ENCODE measurements at regions not wholly inside any gene's neighbourhood (a gene's known extent, or its start where the extent isn't known, plus 50 kb on each side); places are given as distances from the start of the nearest gene placed in this dataset.
A peak's percentile ranks its signal among the peaks of the same experiment; 100 is the strongest.
"Not testable (repeated sequence)": the region's sequence is repeated elsewhere in the genome, so short reads cannot be mapped to it uniquely, and the experiment has no call there.

DNA sequence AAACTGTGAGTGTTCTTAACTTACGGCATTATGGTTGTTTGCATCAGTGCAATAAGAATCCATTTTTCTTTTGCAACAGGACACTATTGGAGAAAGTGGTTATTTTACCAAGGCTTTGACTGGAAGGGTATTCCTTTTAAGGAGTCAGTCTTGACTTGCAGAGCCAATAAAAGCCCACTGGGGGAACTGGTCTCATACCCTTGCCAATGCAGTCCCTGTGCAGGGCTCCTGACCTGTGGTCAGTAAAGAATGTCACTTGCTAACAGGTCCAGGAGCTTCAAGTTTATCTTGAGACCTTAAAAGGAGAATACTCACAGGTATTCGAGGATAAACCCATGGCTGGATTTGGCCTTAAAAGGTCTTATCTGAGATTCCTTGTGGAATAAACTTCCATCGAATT lies 227.8 kb upstream of the GBE1 start:
- no peak for DNase-seq
- in situ Hi-C loops (cut with MboI; ENCODE audit: low pct_unique_long_range_greater_than_20kb, low sequenced_read_pairs), result no loop called here

DNA sequence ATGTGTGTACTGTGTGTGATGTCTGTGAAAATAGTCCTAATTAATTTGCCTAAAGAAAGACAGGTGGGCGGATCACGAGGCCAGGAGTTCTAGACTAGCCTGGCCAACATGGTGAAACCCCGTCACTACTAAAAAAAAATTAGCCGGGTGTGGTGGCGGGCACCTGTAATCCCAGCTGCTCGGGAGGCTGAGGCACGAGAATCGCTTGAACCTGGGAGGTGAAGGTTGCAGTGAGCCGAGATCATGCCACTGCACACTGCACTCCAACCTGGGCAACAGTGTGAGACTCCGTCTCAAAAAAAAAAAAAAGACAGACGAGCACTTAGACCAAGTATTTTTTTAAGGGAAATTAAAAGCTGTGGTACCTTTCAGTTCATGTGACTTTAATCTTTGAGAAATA lies 226.0 kb upstream of the GBE1 start:
- DNase-seq; in situ Hi-C loops (cut with MboI; ENCODE audit: low pct_unique_long_range_greater_than_20kb, low sequenced_read_pairs): not testable (repeated sequence)

DNA sequence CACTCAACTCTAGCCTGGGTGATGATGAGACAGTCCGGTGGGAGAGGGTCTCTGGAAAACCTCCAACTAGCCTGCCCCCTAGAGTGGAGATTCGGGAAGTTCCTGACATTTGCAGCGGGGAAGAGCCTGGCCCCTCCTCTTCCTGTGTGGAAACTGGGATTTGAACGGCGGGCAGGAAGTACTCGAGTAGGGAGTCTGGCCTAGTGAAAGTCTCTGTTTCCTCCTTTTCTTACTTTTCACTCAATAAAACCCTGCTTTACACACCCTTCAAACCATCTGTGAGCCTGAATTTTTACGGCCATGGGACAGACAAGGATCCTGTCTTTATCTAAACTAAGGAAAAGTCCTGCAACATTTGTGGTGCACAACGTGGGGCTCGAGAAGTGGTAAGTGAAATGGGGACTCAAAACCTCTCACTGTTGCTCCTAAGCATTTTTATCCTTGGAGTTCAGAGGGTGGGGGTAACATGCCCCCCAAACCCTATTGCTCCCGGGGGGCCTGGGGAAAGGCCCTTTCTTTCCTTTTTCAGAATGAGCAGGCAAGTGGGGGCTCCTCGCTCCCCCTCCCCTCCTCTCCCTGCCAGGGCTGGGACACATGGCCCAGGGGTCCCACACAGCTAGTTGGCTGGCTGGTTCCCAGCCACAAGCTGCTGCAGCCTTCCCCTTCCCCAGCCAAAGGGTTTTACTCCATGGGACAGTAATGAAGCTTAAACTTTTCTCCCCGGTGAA lies 224.7 kb upstream of the GBE1 start:
- in situ Hi-C loops (cut with MboI; ENCODE audit: low pct_unique_long_range_greater_than_20kb, low sequenced_read_pairs), result no loop called here
- peak; percentile 1 for DNase-seq

DNA sequence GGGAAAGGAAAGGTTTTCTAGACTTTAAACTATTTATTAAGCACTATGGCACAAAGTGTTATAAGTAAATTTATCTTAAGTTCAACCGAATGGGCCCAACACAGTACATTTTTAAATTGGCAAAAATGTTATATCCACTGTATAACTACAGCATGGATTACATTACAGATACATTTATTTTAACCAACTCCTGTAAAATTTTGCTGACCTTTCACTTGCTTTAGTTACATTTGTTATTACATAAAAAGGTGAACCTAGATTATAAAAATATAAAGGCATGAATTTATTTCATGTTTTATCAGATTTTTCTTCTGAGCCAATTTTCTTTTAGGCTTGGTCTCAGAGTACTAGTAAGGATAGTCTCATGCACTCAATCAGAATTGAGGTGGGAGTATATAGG lies 221.9 kb upstream of the GBE1 start:
- no peak for DNase-seq
- in situ Hi-C loops (cut with MboI; ENCODE audit: low pct_unique_long_range_greater_than_20kb, low sequenced_read_pairs), result no loop called here

- in situ Hi-C loops (cut with MboI; ENCODE audit: low pct_unique_long_range_greater_than_20kb, low sequenced_read_pairs), result no loop called here
- no peak for DNase-seq
These were observed 219.4 kb upstream of the GBE1 start for GRCh38 chr3:81980596-81981494.

DNA sequence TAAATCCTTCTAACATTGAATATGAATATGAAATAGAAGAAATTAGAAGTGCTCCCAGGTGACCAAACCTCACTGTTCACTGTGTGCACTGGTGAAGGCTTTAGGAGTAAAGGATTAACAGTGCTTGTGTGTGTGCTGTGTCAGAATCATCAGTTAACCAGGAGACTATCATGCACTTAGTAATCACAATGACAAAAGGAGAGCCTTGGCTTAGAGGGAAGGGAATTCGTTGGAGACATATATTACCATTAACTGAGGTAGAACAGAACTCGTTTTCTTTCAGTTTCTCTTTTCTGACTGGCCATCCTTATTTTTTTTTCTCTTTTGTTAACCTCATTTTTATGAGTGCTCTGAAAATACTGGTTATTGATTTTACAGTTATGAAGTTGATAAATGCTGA lies 213.3 kb upstream of the GBE1 start:
- in situ Hi-C loops (cut with MboI; ENCODE audit: low pct_unique_long_range_greater_than_20kb, low sequenced_read_pairs), result no loop called here
- no peak for DNase-seq

DNA sequence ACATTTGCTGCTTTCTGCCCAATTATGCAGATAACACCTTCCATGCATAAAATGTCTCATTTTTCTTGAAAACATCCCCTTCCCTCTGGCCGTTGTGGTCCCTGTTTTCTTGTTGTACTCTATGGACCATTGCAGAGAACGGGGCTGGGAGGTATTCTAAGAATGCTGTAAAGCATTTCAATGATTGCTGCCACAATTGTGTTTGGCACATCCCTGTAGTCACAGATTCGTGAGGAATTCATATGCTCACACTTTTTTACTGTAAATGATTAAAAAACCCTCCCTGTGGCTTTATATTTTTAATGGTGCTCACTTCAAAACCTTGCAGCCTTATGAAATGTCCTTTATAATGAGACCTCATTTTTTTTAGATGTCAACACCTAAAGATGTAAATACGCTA lies 207.2 kb upstream of the GBE1 start:
- DNase-seq, result no peak
- in situ Hi-C loops (cut with MboI; ENCODE audit: low pct_unique_long_range_greater_than_20kb, low sequenced_read_pairs), result no loop called here

DNA sequence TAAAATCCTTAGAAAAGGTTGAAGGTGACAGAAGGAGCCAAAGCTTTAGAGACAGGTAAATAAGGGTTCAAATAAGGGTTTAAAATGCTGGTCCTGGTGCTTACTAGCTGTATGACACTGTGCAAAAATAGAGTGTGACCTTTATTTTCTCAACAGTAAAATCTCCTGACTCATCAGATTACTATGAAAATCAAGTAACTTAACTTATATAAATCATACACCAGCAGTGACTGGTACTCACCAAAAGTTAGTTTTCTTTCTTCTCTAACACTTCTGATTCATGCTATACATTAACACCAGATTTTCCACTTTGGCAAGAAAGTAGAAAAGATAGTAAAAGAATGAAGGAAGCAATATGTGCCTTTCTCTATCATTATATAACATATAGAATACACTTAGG lies 205.9 kb upstream of the GBE1 start:
- no peak for DNase-seq
- in situ Hi-C loops (cut with MboI; ENCODE audit: low pct_unique_long_range_greater_than_20kb, low sequenced_read_pairs), result no loop called here

DNA sequence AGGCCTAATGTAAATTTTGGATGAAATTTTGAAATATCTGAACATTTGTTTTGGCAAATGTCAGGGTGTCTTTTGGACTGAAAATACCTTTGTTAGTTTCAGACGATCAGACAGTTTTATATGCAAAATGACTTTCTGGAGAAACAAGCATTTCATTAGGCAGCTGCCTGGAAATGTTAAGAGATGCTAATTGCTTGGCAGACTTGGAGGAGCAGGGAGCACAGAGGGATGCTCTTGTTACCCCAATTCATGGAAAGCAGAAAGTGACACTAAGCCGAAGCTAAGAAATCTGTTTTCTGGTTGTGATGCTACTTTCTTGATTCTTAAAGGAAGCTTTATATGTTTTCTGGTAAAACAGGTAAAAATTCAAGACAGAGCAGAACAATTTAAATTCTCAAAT lies 204.3 kb upstream of the GBE1 start:
- in situ Hi-C loops (cut with MboI; ENCODE audit: low pct_unique_long_range_greater_than_20kb, low sequenced_read_pairs), result no loop called here
- DNase-seq, result no peak

- in situ Hi-C loops (cut with MboI; ENCODE audit: low pct_unique_long_range_greater_than_20kb, low sequenced_read_pairs), result no loop called here
- DNase-seq, result no peak
These were observed 201.0 kb upstream of the GBE1 start for GRCh38 chr3:81962396-81962795.

DNA sequence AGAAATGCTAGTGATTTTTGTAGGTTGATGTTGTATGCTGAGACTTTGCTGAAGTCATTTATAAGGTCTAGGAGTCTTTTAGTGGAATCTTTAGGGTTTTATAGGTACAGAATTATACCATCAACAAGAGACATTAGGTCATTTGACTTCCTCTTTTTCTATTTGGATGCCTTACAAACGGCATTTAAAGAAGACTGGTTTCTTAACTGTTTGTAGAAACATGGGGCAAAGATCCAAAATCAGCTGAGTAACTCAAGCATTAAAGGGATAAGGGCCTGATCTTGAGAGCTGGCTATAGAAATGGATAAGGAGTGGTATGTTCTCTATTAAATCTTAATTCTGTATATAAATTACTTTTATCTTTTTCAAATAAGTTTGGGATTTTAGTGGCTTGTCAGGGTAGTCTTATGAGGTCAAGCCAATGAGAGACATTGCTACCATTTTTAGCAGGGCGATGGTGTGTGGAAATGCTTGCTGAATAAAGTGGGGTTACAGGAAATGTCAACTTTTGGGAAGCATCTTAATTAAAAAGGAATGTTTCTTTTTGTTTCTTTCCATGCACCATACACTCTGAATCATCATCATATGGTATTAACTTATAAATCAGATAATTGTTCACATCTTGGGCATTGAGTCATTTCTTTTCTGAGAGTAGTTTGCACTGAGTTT lies 197.7 kb upstream of the GBE1 start:
- peak; percentile 25 for DNase-seq
- in situ Hi-C loops (cut with MboI; ENCODE audit: low pct_unique_long_range_greater_than_20kb, low sequenced_read_pairs), result no loop called here

DNA sequence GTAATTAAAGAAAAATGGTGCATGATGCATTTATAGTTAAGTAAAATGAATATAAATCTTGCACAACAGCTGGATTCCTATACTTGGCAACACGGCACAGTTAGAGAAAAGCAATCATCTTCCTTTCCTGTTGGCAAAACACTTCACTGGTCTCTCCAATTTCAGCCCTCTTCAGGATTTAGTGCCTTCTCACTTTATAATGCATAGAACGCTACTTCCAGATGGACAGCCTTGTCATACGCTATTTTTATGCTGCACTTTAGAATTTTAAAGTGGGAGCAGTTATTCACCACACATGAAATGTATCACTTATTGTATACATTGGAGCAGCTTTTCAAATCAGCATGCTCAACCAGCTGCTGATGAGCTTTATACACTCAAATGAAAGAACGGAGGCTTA lies 194.4 kb upstream of the GBE1 start:
- in situ Hi-C loops (cut with MboI; ENCODE audit: low pct_unique_long_range_greater_than_20kb, low sequenced_read_pairs), result no loop called here
- no peak for DNase-seq

DNA sequence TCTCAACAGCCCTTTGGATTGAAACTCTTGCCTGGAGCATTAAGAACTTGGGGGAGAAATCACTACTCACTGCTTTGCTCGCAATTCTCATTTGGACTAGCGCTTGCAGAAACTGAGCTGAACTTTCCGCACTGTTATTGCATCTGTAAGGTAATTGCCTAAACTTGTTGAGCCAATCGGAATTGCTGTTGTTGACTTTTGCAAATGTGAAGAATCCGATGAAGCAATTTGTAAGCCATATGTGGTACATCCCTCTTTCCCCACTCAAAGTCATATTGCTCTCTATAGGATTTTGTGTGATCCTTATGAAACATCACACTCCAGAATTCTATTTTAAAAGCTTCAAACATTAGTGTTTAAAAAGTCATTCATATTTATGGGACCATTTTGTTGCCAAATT lies 191.7 kb upstream of the GBE1 start:
- DNase-seq, result no peak
- in situ Hi-C loops (cut with MboI; ENCODE audit: low pct_unique_long_range_greater_than_20kb, low sequenced_read_pairs), result no loop called here

DNA sequence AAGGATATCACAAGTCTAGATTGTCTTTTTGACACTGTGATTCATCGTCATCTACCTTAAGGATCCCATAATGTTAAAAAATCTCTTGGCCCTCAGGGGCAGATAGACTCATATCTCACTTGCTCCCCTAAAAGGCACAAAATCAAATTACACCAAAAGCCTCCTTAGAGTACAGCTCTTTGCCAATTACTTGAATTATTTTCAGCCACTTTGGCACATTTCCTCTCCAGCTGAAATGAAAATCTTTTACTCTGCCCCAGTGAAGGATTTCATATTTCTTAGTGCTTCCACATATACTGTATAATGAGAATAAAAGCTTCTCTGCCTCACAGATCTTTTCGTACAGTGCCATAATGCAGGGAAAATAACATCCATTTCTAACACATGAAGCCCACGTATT lies 190.7 kb upstream of the GBE1 start:
- in situ Hi-C loops (cut with MboI; ENCODE audit: low pct_unique_long_range_greater_than_20kb, low sequenced_read_pairs), result no loop called here
- no peak for DNase-seq

DNA sequence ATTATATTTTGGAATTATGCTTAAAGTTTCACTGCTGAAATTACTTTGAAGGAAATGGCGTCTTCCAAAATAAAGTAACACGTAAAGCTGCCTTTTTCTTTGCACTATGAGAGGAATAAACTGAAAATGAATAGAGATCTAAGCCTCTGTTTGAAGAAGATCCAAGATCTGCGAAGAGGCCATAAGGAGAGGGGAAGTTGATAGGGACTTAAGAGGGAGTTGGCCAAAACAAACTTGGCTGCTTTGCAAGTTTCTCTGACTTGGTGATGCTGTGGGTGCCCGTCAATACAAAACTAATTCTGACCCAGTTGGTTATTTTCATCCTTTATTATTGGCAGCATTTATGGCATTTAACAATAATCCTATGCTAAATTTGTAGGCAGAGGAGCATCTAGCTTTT lies 190.2 kb upstream of the GBE1 start:
- no peak for DNase-seq
- in situ Hi-C loops (cut with MboI; ENCODE audit: low pct_unique_long_range_greater_than_20kb, low sequenced_read_pairs), result no loop called here

DNA sequence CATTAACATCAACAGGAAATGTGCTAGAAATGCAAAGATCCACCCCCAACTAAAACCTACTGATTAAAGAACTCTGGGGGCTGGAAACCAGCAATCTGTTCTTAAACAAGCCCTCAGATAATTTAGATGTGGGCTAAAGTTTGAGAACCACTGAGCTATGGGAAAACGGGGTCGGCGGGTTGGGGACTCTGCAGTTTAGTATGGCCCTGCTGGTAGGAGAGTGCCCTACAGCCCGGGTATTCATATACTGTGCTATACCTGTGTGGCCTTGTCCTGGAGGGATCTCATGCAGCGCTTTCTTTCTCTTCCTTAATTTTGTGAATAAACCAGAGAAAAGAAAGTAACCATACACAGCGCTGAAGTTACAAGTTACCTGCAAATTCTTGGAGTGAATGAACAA lies 189.7 kb upstream of the GBE1 start:
- DNase-seq, result no peak
- in situ Hi-C loops (cut with MboI; ENCODE audit: low pct_unique_long_range_greater_than_20kb, low sequenced_read_pairs), result no loop called here

DNA sequence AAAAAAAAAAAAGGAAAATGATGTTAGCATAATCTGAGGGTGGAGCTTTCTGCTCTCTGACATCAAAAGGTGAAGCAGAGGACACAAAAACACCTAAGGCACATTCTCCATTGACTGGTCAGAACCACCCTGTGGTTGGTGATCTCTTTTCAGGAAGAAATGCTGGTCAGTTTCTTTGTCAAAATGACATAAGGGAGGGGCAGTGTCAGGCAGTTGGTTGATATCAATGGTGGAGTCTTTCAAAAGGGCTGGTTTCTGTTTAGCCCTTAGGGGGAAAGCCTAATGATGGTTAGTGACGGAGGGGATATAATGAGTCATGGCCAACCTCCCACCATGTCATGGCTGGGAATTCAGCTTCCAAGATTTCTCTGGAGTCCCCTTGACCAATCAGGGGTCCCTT lies 185.9 kb upstream of the GBE1 start:
- in situ Hi-C loops (cut with MboI; ENCODE audit: low pct_unique_long_range_greater_than_20kb, low sequenced_read_pairs), result no loop called here
- no peak for DNase-seq

- in situ Hi-C loops (cut with MboI; ENCODE audit: low pct_unique_long_range_greater_than_20kb, low sequenced_read_pairs), result no loop called here
- no peak for DNase-seq
These were observed 177.2 kb upstream of the GBE1 start for GRCh38 chr3:81938681-81939080.

GRCh38 chr3:81936817-81937216 lies 175.4 kb upstream of the GBE1 start:
- in situ Hi-C loops (cut with MboI; ENCODE audit: low pct_unique_long_range_greater_than_20kb, low sequenced_read_pairs), result no loop called here
- DNase-seq, result peak; percentile 45

DNA sequence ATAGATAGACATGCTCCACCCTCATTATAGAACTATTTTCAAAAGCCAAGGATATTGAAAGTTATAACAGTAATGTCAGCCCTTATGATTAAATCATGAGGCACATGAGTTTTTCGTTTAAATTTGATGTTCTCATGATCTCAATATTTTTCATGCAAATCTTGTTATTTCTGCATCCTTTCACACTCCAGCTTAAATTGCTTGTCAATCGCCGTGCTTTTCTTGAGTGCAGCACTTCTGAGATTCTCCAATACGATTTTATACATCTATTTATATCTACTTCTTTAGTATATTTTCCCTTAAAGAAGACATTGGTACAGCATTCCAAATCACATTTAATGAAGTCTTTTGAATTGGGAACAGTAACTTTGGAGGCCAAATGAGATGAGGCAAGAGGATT lies 171.2 kb upstream of the GBE1 start:
- DNase-seq, result no peak
- in situ Hi-C loops (cut with MboI; ENCODE audit: low pct_unique_long_range_greater_than_20kb, low sequenced_read_pairs), result no loop called here
